HG03108 (cell line): ENCODE measurements at regions not wholly inside any gene's neighbourhood (a gene's known extent, or its start where the extent isn't known, plus 50 kb on each side); places are given as distances from the start of the nearest gene placed in this dataset.

Experiments
- ATAC-seq: cut with Tn5 transposase; IDR thresholded peaks from one replicate; pipeline ENCODE4 v1.9.1; 2021; ENCODE audit warnings: moderate library complexity; ENCODE audit not compliant: unreplicated experiment

- peak; percentile 61 for ATAC-seq
These were observed 53.8 kb downstream of the IER5 start for GRCh38 chr1:181142096-181142958.

- ATAC-seq: no peak
These were observed 54.8 kb downstream of the IER5 start for GRCh38 chr1:181143102-181143859.

- no peak for ATAC-seq
These were observed 55.7 kb downstream of the IER5 start for GRCh38 chr1:181144238-181144637.

GRCh38 chr1:181148636-181149035 is 60.1 kb downstream of the IER5 start:
- ATAC-seq: no peak

- ATAC-seq: peak; percentile 77
These were observed 61.0 kb downstream of the IER5 start for GRCh38 chr1:181149326-181150125.

- no peak for ATAC-seq
These were observed 61.8 kb downstream of the IER5 start for GRCh38 chr1:181150273-181150672.

GRCh38 chr1:181150842-181151241 is 62.3 kb downstream of the IER5 start:
- no peak for ATAC-seq

GRCh38 chr1:181151378-181152326 is 63.2 kb downstream of the IER5 start:
- ATAC-seq: peak; percentile 43

GRCh38 chr1:181152892-181153633 is 64.6 kb downstream of the IER5 start:
- ATAC-seq: peak; percentile 53

GRCh38 chr1:181153634-181153961 is 65.1 kb downstream of the IER5 start:
- ATAC-seq: no peak

GRCh38 chr1:181155339-181155738 is 66.8 kb downstream of the IER5 start:
- no peak for ATAC-seq

GRCh38 chr1:181159451-181160140 is 71.1 kb downstream of the IER5 start:
- ATAC-seq: no peak

GRCh38 chr1:181160322-181160721 is 71.8 kb downstream of the IER5 start:
- ATAC-seq: no peak

GRCh38 chr1:181160998-181161870 is 72.7 kb downstream of the IER5 start:
- ATAC-seq: no peak

GRCh38 chr1:181163662-181164061 is 75.2 kb downstream of the IER5 start:
- no peak for ATAC-seq

- ATAC-seq: peak; percentile 93
These were observed 78.1 kb downstream of the IER5 start for GRCh38 chr1:181166377-181167196.

- no peak for ATAC-seq
These were observed 80.9 kb downstream of the IER5 start for GRCh38 chr1:181169281-181169865.
